HCT116 (cell line): ENCODE measurements at regions not wholly inside any gene's neighbourhood (a gene's known extent, or its start where the extent isn't known, plus 50 kb on each side); places are given as distances from the start of the nearest gene placed in this dataset.

Experiments
- ATAC-seq: fragments of 200-7000 bp; cut with Tn5 transposase; 2 replicates; pipeline ENCODE4 v1.9.1; 2020; ENCODE audit warnings: mild to moderate bottlenecking, moderate library complexity
- BruUV-seq: library from RNA; stranded (reverse); fragments of 400-500 nt; replicated peaks from 2 replicates; lab custom pipeline; 2021; lab: Mats Ljungman, UMichigan
- CTCF ChIA-PET: fragments of 300-600 bp; sonication (Branson Sonifier 250); formaldehyde crosslinking; loops from one replicate; lab custom pipeline; 2021; ENCODE audit warnings: antibody characterized with exemption; lab: Charles Lee
- POLR2A ChIA-PET: fragments of 300-600, 350-600 bp; sonication (Branson Sonifier 250); formaldehyde crosslinking; loops from one replicate; lab custom pipeline; 2021; ENCODE audit warnings: antibody characterized with exemption; lab: Charles Lee
- RAD21 ChIA-PET, 2 experiments: fragments of 300-600 bp; sonication (Branson Sonifier 250); formaldehyde crosslinking; loops; one replicate each; lab custom pipeline; 2023; ENCODE audit warnings: low total read pairs in 2 of 2; ENCODE audit not compliant: uncharacterized antibody in 2 of 2, unreplicated experiment in 2 of 2, low non-redundant PET in 1 of 2; lab: Charles Lee
- DNase-seq: peaks from one replicate; pipeline ENCODE4 v3.0.0-alpha.2; 2010; ENCODE audit warnings: low read depth, low spot score
- H2AFZ ChIP-seq: fragments of 200-600 bp; shearing (Covaris generic), sonication (generic); 2 replicates; pipeline ENCODE4 v1.6.1; 2017; ENCODE audit warnings: low read depth, mixed run types, mixed read lengths, antibody characterized with exemption, low read length; ENCODE audit not compliant: poor library complexity, severe bottlenecking
- H3K27ac ChIP-seq: 2 replicates; pipeline ENCODE4 v1.5.1; 2012; ENCODE audit warnings: low read depth, low read length
- H3K27me3 ChIP-seq: fragments of 200-600 bp; sonication (generic); 2 replicates; pipeline ENCODE4 v1.6.1; 2016; ENCODE audit warnings: mixed run types, low read length, mixed read lengths; ENCODE audit not compliant: insufficient read depth
- H3K36me3 ChIP-seq, 2 experiments: fragments of 200-500 bp in 1 of 2; fragments of 200-600 bp in 1 of 2; sonication (Bioruptor generic) in 1 of 2; sonication (generic) in 1 of 2; 2 replicates each; pipeline versions ENCODE4 v1.5.1 to v1.6.1; 2014 to 2016; ENCODE audit warnings: low read length in 2 of 2, inconsistent platforms in 1 of 2, mixed read lengths in 1 of 2, mixed run types in 1 of 2; ENCODE audit not compliant: insufficient read depth in 2 of 2, control insufficient read depth in 1 of 2
- H3K4me1 ChIP-seq, 2 experiments: fragments of 200-600 bp in 1 of 2; sonication (generic) in 1 of 2; 2 replicates each; pipeline versions ENCODE4 v1.5.1 to v1.6.1; 2012 to 2017; ENCODE audit warnings: low read length in 2 of 2, inconsistent platforms in 1 of 2, mild to moderate bottlenecking in 1 of 2, mixed read lengths in 1 of 2, mixed run types in 1 of 2, moderate library complexity in 1 of 2; ENCODE audit not compliant: insufficient read depth in 2 of 2, control insufficient read depth in 1 of 2
- H3K4me2 ChIP-seq: fragments of 200-600 bp; sonication (generic); 2 replicates; pipeline ENCODE4 v1.6.1; 2017; ENCODE audit warnings: mixed run types, low read length, mixed read lengths
- H3K4me3 ChIP-seq, 2 experiments: fragments of 200-600 bp in 1 of 2; sonication (generic) in 1 of 2; replicated peaks in 1 of 2; 2 replicates each; pipeline ENCODE4 v1.5.1; 2011 to 2016; ENCODE audit warnings: low read length in 2 of 2, control low read depth in 1 of 2, low read depth in 1 of 2, mild to moderate bottlenecking in 1 of 2, mixed read lengths in 1 of 2, mixed run types in 1 of 2
- H3K79me2 ChIP-seq: fragments of 200-600 bp; sonication (generic); 2 replicates; pipeline ENCODE4 v1.6.1; 2017; ENCODE audit warnings: mild to moderate bottlenecking, mixed run types, low read length, moderate library complexity, mixed read lengths; ENCODE audit not compliant: insufficient read depth
- H3K9ac ChIP-seq: fragments of 200-600 bp; sonication (generic); 2 replicates; pipeline ENCODE4 v1.6.1; 2016; ENCODE audit warnings: low read length, mixed read lengths
- H3K9me2 ChIP-seq: fragments of 200-600 bp; sonication (generic), shearing (Covaris generic); 2 replicates; pipeline ENCODE4 v1.6.1; 2017; ENCODE audit warnings: mixed run types, mild to moderate bottlenecking, moderate library complexity; ENCODE audit not compliant: insufficient read depth
- H3K9me3 ChIP-seq, 2 experiments: fragments of 200-500 bp in 1 of 2; fragments of 200-600 bp in 1 of 2; sonication (Bioruptor generic) in 1 of 2; sonication (generic) in 1 of 2; 2 replicates each; pipeline ENCODE4 v1.6.1; 2014 to 2017; ENCODE audit warnings: low read length in 2 of 2, mixed read lengths in 2 of 2, inconsistent platforms in 1 of 2, low read depth in 1 of 2, mild to moderate bottlenecking in 1 of 2, mixed run types in 1 of 2, moderate library complexity in 1 of 2; ENCODE audit not compliant: control insufficient read depth in 1 of 2, insufficient read depth in 1 of 2
- H4K20me1 ChIP-seq: fragments of 200-600 bp; sonication (generic), shearing (Covaris generic); 2 replicates; pipeline ENCODE4 v1.6.1; 2017; ENCODE audit warnings: mixed run types, mild to moderate bottlenecking, moderate library complexity; ENCODE audit not compliant: insufficient read depth
- ELF1 ChIP-seq: IDR thresholded peaks from 2 replicates; pipeline ENCODE4 v1.6.1; 2012; ENCODE audit warnings: low read depth, borderline replicate concordance
- EZH2 ChIP-seq: fragments of 200-600 bp; sonication (generic); IDR thresholded peaks from 2 replicates; pipeline ENCODE4 v1.6.1; 2017; ENCODE audit warnings: antibody characterized with exemption, mixed run types
- EZH2phosphoT487 ChIP-seq: fragments of 200-600 bp; IDR thresholded peaks from 2 replicates; pipeline ENCODE4 v1.6.1; 2018; ENCODE audit warnings: antibody characterized with exemption, borderline replicate concordance
- JUND ChIP-seq: IDR thresholded peaks from 2 replicates; pipeline ENCODE4 v1.6.1; 2012
- MAX ChIP-seq: IDR thresholded peaks from 2 replicates; pipeline ENCODE4 v1.6.1; 2012
- POLR2A ChIP-seq: IDR thresholded peaks from 2 replicates; pipeline ENCODE4 v1.7.0; 2011; ENCODE audit warnings: borderline replicate concordance; ENCODE audit not compliant: insufficient read depth, insufficient read length; ENCODE audit errors: extremely low read depth
- POLR2AphosphoS5 ChIP-seq: IDR thresholded peaks from 2 replicates; pipeline ENCODE4 v1.6.1; 2011; ENCODE audit warnings: mild to moderate bottlenecking, low read depth, low read length, moderate library complexity
- SP1 ChIP-seq: IDR thresholded peaks from 2 replicates; pipeline ENCODE4 v1.6.1; 2012; ENCODE audit warnings: low read depth
- TCF7L2 ChIP-seq: IDR thresholded peaks from 2 replicates; pipeline ENCODE4 v1.7.0; 2011; ENCODE audit warnings: borderline replicate concordance, inconsistent platforms; ENCODE audit not compliant: insufficient read depth, insufficient read length; ENCODE audit errors: extremely low read depth
- ZBTB33 ChIP-seq: IDR thresholded peaks from 2 replicates; pipeline ENCODE4 v1.6.1; 2011; ENCODE audit warnings: mild to moderate bottlenecking, low read length, moderate library complexity; ENCODE audit not compliant: insufficient replicate concordance; ENCODE audit errors: extremely low read depth
- ZFX ChIP-seq: fragments of 450-650 bp; IDR thresholded peaks from 2 replicates; pipeline ENCODE4 v1.6.1; 2017
- ZNF274 ChIP-seq: fragments of 200-500 bp; sonication (Bioruptor generic); IDR thresholded peaks from 2 replicates; pipeline ENCODE4 v1.6.1; 2014; ENCODE audit warnings: mild to moderate bottlenecking, low read depth, low read length, inconsistent platforms
- intact Hi-C: fragments of 100-400 bp; cut with micrococcal nuclease; formaldehyde crosslinking; loops from 2 replicates; pipeline ENCODE4 v1.10.0; 2022
- TF ChIP-seq, protein P1 (sequence below): IDR thresholded peaks from 2 replicates; pipeline ENCODE4 v1.6.1; 2012
- TF ChIP-seq, protein P2 (sequence below), 3 experiments: fragments of 200-600 bp in 1 of 3; sonication (generic) in 1 of 3; IDR thresholded peaks in 2 of 3; conservative IDR thresholded peaks in 1 of 3; 2 replicates each; pipeline ENCODE4 v1.5.1; 2012 to 2017; ENCODE audit warnings: low read depth in 2 of 3, low read length in 2 of 3, antibody characterized with exemption in 1 of 3, borderline replicate concordance in 1 of 3, control low read depth in 1 of 3, mild to moderate bottlenecking in 1 of 3, mixed read lengths in 1 of 3, mixed run types in 1 of 3, moderate library complexity in 1 of 3; ENCODE audit not compliant: insufficient read depth in 1 of 3

- Histone ChIP-seq H3K4me2 (no peak overlapping the region), H3K27me3 (no peaks in the 10 kb centered on the region), H3K36me3 (no peaks in the 10 kb centered on the region), H3K27ac (no peak overlapping the region), H3K9ac (no peak overlapping the region), H3K79me2 (no peaks in the 10 kb centered on the region), H4K20me1 (no peaks in the 10 kb centered on the region), H2AFZ (no peak overlapping the region), H3K4me3 (no peak overlapping the region), H3K9me3 (no peaks in the 10 kb centered on the region), H3K4me1 (no peaks in the 10 kb centered on the region), H3K9me2 (no peaks in the 10 kb centered on the region)
- no peak for DNase-seq
- ChIA-PET CTCF (no interaction called here), POLR2A (no interaction called here), RAD21 (no interaction called here)
- intact Hi-C loops, result no loop called here
- no TSS peak for BruUV-seq
- no peak for ATAC-seq
- TF ChIP-seq ELF1 (no peak), EZH2 (no peak), ZNF274 (no peak), POLR2AphosphoS5 (no peak), EZH2phosphoT487 (no peak), TCF7L2 (no peak), ZBTB33 (no peak), SP1 (no peak)
Measured at GRCh38 chr2:52775674-52776073, 991.9 kb upstream of the CHAC2 start.

GRCh38 chr2:52765735-52766134 lies 1001.9 kb upstream of the CHAC2 start:
- H4K20me1 ChIP-seq, result no peaks in the 10 kb centered on the region
- H3K4me3 ChIP-seq, result no peak overlapping the region
- ATAC-seq, result no peak
- intact Hi-C loops, result no loop called here
- no peaks in the 10 kb centered on the region for H3K9me2 ChIP-seq
- ChIA-PET CTCF (no interaction called here), RAD21 (no interaction called here), POLR2A (no interaction called here)
- no peaks in the 10 kb centered on the region for H3K36me3 ChIP-seq
- H3K27ac ChIP-seq, result no peak overlapping the region
- no peaks in the 10 kb centered on the region for H3K9me3 ChIP-seq
- H3K9ac ChIP-seq, result no peak overlapping the region
- no peaks in the 10 kb centered on the region for H3K79me2 ChIP-seq
- no peak for DNase-seq
- no peaks in the 10 kb centered on the region for H3K27me3 ChIP-seq
- BruUV-seq, result no TSS peak
- H2AFZ ChIP-seq, result no peak overlapping the region
- H3K4me1 ChIP-seq, result no peaks in the 10 kb centered on the region
- H3K4me2 ChIP-seq, result no peak overlapping the region
- TF ChIP-seq JUND, result no peak
- TF ChIP-seq POLR2A, result no peak
- TF ChIP-seq MAX, result no peak
- TF ChIP-seq, protein P1, sequence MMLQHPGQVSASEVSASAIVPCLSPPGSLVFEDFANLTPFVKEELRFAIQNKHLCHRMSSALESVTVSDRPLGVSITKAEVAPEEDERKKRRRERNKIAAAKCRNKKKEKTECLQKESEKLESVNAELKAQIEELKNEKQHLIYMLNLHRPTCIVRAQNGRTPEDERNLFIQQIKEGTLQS, result no peak
- TF ChIP-seq TCF7L2, result no peak
- no peak for TF ChIP-seq ZFX
- TF ChIP-seq, protein P2, sequence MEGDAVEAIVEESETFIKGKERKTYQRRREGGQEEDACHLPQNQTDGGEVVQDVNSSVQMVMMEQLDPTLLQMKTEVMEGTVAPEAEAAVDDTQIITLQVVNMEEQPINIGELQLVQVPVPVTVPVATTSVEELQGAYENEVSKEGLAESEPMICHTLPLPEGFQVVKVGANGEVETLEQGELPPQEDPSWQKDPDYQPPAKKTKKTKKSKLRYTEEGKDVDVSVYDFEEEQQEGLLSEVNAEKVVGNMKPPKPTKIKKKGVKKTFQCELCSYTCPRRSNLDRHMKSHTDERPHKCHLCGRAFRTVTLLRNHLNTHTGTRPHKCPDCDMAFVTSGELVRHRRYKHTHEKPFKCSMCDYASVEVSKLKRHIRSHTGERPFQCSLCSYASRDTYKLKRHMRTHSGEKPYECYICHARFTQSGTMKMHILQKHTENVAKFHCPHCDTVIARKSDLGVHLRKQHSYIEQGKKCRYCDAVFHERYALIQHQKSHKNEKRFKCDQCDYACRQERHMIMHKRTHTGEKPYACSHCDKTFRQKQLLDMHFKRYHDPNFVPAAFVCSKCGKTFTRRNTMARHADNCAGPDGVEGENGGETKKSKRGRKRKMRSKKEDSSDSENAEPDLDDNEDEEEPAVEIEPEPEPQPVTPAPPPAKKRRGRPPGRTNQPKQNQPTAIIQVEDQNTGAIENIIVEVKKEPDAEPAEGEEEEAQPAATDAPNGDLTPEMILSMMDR (IDR thresholded peaks at IDR 0.05 in 2 of 3, conservative IDR thresholded peaks at IDR 0.05 in 1 of 3; ENCODE audit: borderline replicate concordance in 1 of 3, insufficient read depth in 1 of 3, low read depth in 2 of 3, low read length in 2 of 3), result no peak
- no peak for TF ChIP-seq EZH2phosphoT487
